ENCODE measurements at regions not wholly inside any gene's neighbourhood (a gene's known extent, or its start where the extent isn't known, plus 50 kb on each side); places are given as distances from the start of the nearest gene placed in this dataset.
A peak's percentile ranks its signal among the peaks of the same experiment; 100 is the strongest.
"Not testable (repeated sequence)": the region's sequence is repeated elsewhere in the genome, so short reads cannot be mapped to it uniquely, and the experiment has no call there.

GRCh38 chr1:196160066-196160795 lies 448.0 kb downstream of the KCNT2 start:
- DNase-seq (ENCODE audit: low spot score): peak; percentile 50

- DNase-seq (ENCODE audit: low spot score): no peak
Observed at GRCh38 chr1:196155586-196155985, 452.7 kb downstream of the KCNT2 start.

- DNase-seq (ENCODE audit: low spot score): no peak
Observed at GRCh38 chr1:196152975-196153374, 455.3 kb downstream of the KCNT2 start.

- no peak for DNase-seq (ENCODE audit: low spot score)
Observed at GRCh38 chr1:196152086-196152485, 456.2 kb downstream of the KCNT2 start.

GRCh38 chr1:196148367-196148970 lies 459.8 kb downstream of the KCNT2 start:
- peak; percentile 56 for DNase-seq (ENCODE audit: low spot score)

- no peak for DNase-seq (ENCODE audit: low spot score)
Observed at GRCh38 chr1:196147530-196147929, 460.7 kb downstream of the KCNT2 start.

GRCh38 chr1:196145151-196145550 lies 463.1 kb downstream of the KCNT2 start:
- DNase-seq (ENCODE audit: low spot score): not testable (repeated sequence)

GRCh38 chr1:196144588-196144987 lies 463.7 kb downstream of the KCNT2 start:
- DNase-seq (ENCODE audit: low spot score): peak; percentile 15

- DNase-seq (ENCODE audit: low spot score): no peak
Observed at GRCh38 chr1:196143602-196144342, 464.5 kb downstream of the KCNT2 start.

GRCh38 chr1:196142111-196142640 lies 466.1 kb downstream of the KCNT2 start:
- no peak for DNase-seq (ENCODE audit: low spot score)

GRCh38 chr1:196136396-196136795 lies 471.8 kb downstream of the KCNT2 start:
- peak; percentile 19 for DNase-seq (ENCODE audit: low spot score)

GRCh38 chr1:196131691-196132090 lies 476.5 kb downstream of the KCNT2 start:
- DNase-seq (ENCODE audit: low spot score): no peak

- DNase-seq (ENCODE audit: low spot score): no peak
Observed at GRCh38 chr1:196128835-196129234, 479.4 kb downstream of the KCNT2 start.

- no peak for DNase-seq (ENCODE audit: low spot score)
Observed at GRCh38 chr1:196121181-196121580, 487.1 kb downstream of the KCNT2 start.

- peak; percentile 29 for DNase-seq (ENCODE audit: low spot score)
Observed at GRCh38 chr1:196115646-196116045, 492.6 kb downstream of the KCNT2 start.

GRCh38 chr1:196114193-196114592 lies 494.0 kb downstream of the KCNT2 start:
- DNase-seq (ENCODE audit: low spot score): no peak

GRCh38 chr1:196108990-196109389 lies 499.2 kb downstream of the KCNT2 start:
- not testable (repeated sequence) for DNase-seq (ENCODE audit: low spot score)

- peak; percentile 9 for DNase-seq (ENCODE audit: low spot score)
Observed at GRCh38 chr1:196105901-196106300, 502.3 kb downstream of the KCNT2 start.

- no peak for DNase-seq (ENCODE audit: low spot score)
Observed at GRCh38 chr1:196102826-196103225, 505.4 kb downstream of the KCNT2 start.

GRCh38 chr1:196098000-196098399 lies 510.2 kb downstream of the KCNT2 start:
- no peak for DNase-seq (ENCODE audit: low spot score)

- DNase-seq (ENCODE audit: low spot score): no peak
Observed at GRCh38 chr1:196094821-196095220, 513.4 kb downstream of the KCNT2 start.

- no peak for DNase-seq (ENCODE audit: low spot score)
Observed at GRCh38 chr1:196091397-196092135, 516.7 kb downstream of the KCNT2 start.

Measured in RKO (cell line).